AG10803 (cell line): ENCODE measurements at regions not wholly inside any gene's neighbourhood (a gene's known extent, or its start where the extent isn't known, plus 50 kb on each side); places are given as distances from the start of the nearest gene placed in this dataset.

ENCODE experiments used
- DNase-seq: peaks from one replicate; pipeline ENCODE4 v3.0.0; 2010; ENCODE audit warnings: low read depth
- H3K4me3 ChIP-seq: 2 replicates; pipeline ENCODE4 v1.5.1; 2011; ENCODE audit warnings: mild to moderate bottlenecking, low read length, control low read depth
- TF ChIP-seq, protein P1 (sequence below): conservative IDR thresholded peaks from 2 replicates; pipeline ENCODE4 v1.5.1; 2011; ENCODE audit warnings: mild to moderate bottlenecking, low read length, control low read depth, inconsistent platforms

DNA sequence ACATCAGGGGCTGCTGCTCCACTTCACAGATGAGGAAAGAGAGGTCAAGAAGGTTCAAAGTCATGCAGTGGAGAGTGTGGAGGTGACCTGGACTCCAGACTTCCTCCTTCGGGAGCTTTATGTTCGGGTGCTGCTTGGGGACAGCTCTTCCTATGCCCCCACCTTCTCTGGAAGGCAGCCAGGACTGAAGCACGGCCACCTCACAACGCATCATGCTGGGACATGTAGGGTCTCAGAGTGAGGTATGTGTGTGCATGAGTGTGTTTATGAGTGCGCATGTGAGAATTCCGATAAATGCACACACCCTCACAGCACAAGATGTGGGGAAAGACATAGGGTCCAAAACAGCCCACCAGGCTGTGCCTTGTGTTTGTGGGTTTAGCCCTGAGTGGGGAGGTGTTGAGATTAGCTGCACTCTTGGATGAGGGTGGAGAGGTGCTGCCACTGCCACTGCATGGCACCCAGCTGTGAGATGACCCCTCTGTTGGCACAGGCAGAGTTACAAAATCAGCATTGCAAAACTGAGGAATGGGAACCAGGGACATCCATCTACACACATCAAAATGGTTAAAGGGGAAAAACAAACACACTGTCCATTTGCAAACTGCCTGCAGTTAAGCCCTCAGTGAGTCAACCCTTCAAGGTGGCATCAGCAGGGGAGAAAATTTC lies 367.4 kb downstream of the SEC14L1 start:
- DNase-seq: no peak
- no peak overlapping the region for H3K4me3 ChIP-seq

DNA sequence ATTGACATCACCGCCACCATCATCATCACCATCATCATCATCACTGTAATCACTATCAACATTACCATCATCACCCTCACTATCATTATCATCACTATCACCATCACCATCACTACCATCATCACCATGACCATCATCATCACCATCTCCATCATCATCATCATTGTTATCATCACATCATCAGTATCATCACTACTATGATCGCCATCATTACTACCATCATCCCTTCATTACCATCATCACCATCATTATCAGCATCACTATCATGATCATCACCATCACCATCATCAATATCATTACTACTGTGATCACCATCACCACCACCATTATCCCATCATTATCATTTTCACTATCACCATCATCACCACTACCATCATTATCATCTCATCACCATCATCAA lies 368.3 kb downstream of the SEC14L1 start:
- H3K4me3 ChIP-seq: no peak overlapping the region
- TF ChIP-seq, protein P1, sequence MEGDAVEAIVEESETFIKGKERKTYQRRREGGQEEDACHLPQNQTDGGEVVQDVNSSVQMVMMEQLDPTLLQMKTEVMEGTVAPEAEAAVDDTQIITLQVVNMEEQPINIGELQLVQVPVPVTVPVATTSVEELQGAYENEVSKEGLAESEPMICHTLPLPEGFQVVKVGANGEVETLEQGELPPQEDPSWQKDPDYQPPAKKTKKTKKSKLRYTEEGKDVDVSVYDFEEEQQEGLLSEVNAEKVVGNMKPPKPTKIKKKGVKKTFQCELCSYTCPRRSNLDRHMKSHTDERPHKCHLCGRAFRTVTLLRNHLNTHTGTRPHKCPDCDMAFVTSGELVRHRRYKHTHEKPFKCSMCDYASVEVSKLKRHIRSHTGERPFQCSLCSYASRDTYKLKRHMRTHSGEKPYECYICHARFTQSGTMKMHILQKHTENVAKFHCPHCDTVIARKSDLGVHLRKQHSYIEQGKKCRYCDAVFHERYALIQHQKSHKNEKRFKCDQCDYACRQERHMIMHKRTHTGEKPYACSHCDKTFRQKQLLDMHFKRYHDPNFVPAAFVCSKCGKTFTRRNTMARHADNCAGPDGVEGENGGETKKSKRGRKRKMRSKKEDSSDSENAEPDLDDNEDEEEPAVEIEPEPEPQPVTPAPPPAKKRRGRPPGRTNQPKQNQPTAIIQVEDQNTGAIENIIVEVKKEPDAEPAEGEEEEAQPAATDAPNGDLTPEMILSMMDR: no peak
- no peak for DNase-seq

More for the DNA sequence above, 367.4 kb downstream of the SEC14L1 start:
- TF ChIP-seq, protein P1: no peak

DNA sequence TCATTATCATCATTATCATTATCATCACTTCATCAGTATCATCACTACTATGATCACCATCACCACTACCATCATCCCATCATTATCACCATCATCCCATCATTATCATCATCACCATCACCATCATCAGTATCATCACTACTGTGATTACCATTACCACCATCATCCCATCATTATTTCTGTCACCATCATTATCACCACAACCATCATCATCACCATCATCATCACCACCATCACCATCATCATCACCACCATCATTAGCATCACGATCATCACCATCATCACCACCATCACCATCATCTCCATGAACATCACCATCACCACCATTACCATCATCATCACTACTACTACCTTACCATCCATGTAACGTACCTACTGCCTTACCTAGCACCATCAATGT lies 368.8 kb downstream of the SEC14L1 start:
- DNase-seq: no peak
- TF ChIP-seq, protein P1: no peak
- no peak overlapping the region for H3K4me3 ChIP-seq

DNA sequence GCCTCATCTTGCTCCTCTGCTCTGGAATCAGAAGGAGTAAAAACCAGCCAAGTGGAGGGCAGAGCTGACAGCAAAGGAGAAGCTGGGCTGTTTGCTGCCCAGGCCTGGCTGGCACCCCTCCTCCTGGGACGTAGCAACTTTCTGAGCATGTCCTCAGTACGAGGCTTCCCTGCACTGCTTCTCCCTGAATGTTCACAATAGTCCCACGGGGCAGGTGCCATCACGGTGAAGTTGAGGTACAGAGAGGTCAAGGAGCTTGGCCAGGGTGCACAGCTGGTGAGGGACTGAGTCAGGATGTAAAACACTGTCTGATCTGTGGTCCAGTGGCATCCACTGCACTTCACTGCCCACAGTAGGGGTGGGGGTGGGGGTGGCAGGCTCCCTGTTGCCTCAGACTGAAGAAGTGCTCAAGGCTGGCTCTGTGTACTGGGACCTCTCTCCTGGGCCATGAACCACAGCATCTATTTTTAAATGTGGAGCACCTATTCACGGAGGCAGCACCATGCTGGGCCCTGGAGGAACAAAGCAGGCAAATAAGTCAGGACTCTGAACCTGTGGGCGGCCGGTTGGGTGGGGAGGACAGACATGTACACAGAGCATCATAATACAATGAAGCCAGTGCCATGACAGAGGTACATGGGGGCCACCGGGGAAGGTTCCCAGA lies 369.5 kb downstream of the SEC14L1 start:
- TF ChIP-seq, protein P1: no peak
- no peak overlapping the region for H3K4me3 ChIP-seq
- no peak for DNase-seq

DNA sequence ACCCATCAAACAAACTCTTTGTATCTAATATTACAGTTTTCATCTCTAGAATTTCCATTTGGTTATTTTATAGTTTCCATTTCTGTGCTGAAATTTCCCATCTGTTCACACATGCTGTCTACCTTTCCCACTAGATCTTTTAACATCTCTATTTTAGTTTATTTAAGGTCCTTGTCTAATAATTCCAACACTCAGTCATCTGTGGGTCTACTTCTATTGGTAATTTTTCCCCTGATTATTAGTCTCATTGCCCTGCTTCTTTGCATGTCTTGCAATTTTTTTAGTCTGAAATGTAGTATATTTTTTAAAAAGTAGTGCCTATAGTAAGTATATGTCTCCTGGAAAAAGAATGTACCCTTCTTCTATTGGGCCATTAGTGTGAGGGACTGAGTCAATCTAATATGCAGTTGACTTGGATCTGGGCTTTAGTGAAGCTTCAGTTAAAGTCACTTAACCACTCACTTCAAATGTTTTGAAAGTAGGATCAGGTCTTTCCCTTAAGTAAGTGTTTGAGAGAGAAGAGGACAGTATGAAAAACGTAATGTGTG lies 370.8 kb downstream of the SEC14L1 start:
- TF ChIP-seq, protein P1: no peak
- DNase-seq: no peak
- no peak overlapping the region for H3K4me3 ChIP-seq

DNA sequence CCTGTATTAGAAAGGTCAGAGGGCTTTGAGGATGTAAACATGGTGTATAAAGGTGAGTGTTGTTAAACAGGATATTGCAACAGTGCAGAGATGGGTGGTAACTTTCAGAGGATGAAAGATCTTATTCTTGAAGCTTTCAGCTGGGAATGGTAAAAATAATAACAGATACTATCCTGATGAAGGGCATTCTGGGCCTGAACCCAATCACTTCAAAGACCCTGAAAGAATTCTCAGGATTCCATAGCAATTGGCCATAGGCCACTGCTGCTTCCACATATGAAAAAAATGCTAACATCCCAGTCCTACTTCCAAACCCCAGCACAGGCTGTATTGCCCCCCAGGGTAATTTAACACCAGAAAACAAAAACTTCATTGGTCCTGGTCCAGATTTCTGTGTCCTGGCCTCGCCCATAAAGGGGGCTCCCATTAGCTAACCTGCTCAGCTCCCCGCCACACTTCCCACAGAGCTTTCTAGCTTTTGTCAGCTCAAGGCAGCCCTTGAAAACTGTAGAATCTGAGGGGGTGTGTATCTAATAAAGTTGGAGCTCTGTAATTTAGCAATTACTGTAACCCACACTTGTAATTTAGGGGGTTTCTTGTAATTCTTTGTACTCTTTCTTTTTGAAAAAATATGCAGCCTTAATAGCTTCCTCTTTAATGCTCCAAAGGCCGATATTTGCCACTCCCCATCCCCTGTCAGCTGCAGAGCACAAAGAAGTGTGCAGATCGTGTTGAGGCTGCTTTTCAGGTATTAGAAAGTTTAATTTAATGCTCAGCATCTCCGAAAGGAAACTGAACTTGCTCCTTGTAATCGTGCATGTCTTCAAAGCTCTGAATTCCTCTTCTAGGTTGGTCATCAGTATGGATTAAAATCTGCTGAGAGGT lies 371.5 kb downstream of the SEC14L1 start:
- TF ChIP-seq, protein P1: no peak
- peak; percentile 42 for DNase-seq
- H3K4me3 ChIP-seq: no peak overlapping the region
